Chondrocyte (in vitro differentiated cells): ENCODE measurements at regions not wholly inside any gene's neighbourhood (a gene's known extent, or its start where the extent isn't known, plus 50 kb on each side); places are given as distances from the start of the nearest gene placed in this dataset.

Source experiments
- DNase-seq: peaks from one replicate; pipeline ENCODE4 v3.0.0; 2021; ENCODE audit warnings: mixed read lengths, low spot score
- H3K27ac Mint-ChIP-seq: one replicate; pipeline ENCODE4 v1.8.0; 2021; ENCODE audit warnings: mild to moderate bottlenecking, moderate library complexity, mixed read lengths; ENCODE audit not compliant: unreplicated experiment
- H3K27me3 Mint-ChIP-seq: 2 replicates; pipeline ENCODE4 v1.8.0; 2021; ENCODE audit warnings: low read depth, mixed read lengths
- H3K36me3 Mint-ChIP-seq: 2 replicates; pipeline ENCODE4 v1.8.0; 2021; ENCODE audit warnings: low read depth, mixed read lengths
- H3K4me1 Mint-ChIP-seq: 2 replicates; pipeline ENCODE4 v1.8.0; 2021; ENCODE audit warnings: low read depth, mild to moderate bottlenecking, mixed read lengths
- H3K4me3 Mint-ChIP-seq: one replicate; pipeline ENCODE4 v1.8.0; 2021; ENCODE audit warnings: mild to moderate bottlenecking, moderate library complexity, mixed read lengths; ENCODE audit not compliant: unreplicated experiment
- H3K9me3 Mint-ChIP-seq: 2 replicates; pipeline ENCODE4 v1.8.0; 2021; ENCODE audit warnings: low read depth, mixed read lengths
- CTCF ChIP-seq: fragments of 200-600 bp; sonication (generic); IDR thresholded peaks from 2 replicates; pipeline ENCODE4 v1.5.0; 2021; ENCODE audit warnings: antibody characterized with exemption, mild to moderate bottlenecking, moderate library complexity

- TF ChIP-seq CTCF = peak; percentile 92
- no peak for DNase-seq
- Mint-ChIP-seq H3K36me3 (peaks cover 3% of the 10 kb centered on the region), H3K9me3 (peaks cover 5% of the 10 kb centered on the region), H3K27me3 (no peaks in the 10 kb centered on the region), H3K4me3 (no peak overlapping the region), H3K4me1 (peaks cover 19% of the 10 kb centered on the region), H3K27ac (peak overlapping the region; percentile 81)
These were observed 159.8 kb upstream of the DAAM1 start for GRCh38 chr14:59028476-59029202.

- H3K36me3 Mint-ChIP-seq = peaks cover 1% of the 10 kb centered on the region
- no peak for DNase-seq
- no peaks in the 10 kb centered on the region for H3K27me3 Mint-ChIP-seq
- TF ChIP-seq CTCF = no peak
- H3K9me3 Mint-ChIP-seq = peaks cover 3% of the 10 kb centered on the region
- peaks cover 19% of the 10 kb centered on the region for H3K4me1 Mint-ChIP-seq
- H3K4me3 Mint-ChIP-seq = no peak overlapping the region
- peak overlapping the region; percentile 14 for H3K27ac Mint-ChIP-seq
These were observed 155.6 kb upstream of the DAAM1 start for GRCh38 chr14:59032826-59033225.

- Mint-ChIP-seq H3K4me1 (peaks cover 15% of the 10 kb centered on the region), H3K4me3 (no peak overlapping the region), H3K9me3 (peaks cover 3% of the 10 kb centered on the region), H3K27me3 (no peaks in the 10 kb centered on the region), H3K27ac (no peak overlapping the region), H3K36me3 (peaks cover 1% of the 10 kb centered on the region)
- no peak for DNase-seq
- TF ChIP-seq CTCF = no peak
These were observed 152.3 kb upstream of the DAAM1 start for GRCh38 chr14:59036134-59036533.

- H3K9me3 Mint-ChIP-seq = peaks cover 3% of the 10 kb centered on the region
- no peak overlapping the region for H3K4me3 Mint-ChIP-seq
- peaks cover 1% of the 10 kb centered on the region for H3K36me3 Mint-ChIP-seq
- DNase-seq = no peak
- TF ChIP-seq CTCF = no peak
- H3K27me3 Mint-ChIP-seq = no peaks in the 10 kb centered on the region
- no peak overlapping the region for H3K27ac Mint-ChIP-seq
- H3K4me1 Mint-ChIP-seq = peaks cover 15% of the 10 kb centered on the region
These were observed 151.4 kb upstream of the DAAM1 start for GRCh38 chr14:59037086-59037485.

- peaks cover 1% of the 10 kb centered on the region for H3K36me3 Mint-ChIP-seq
- no peak overlapping the region for H3K27ac Mint-ChIP-seq
- H3K9me3 Mint-ChIP-seq = peaks cover 3% of the 10 kb centered on the region
- no peak for DNase-seq
- no peaks in the 10 kb centered on the region for H3K27me3 Mint-ChIP-seq
- H3K4me3 Mint-ChIP-seq = no peak overlapping the region
- TF ChIP-seq CTCF = no peak
- peaks cover 13% of the 10 kb centered on the region for H3K4me1 Mint-ChIP-seq
These were observed 150.8 kb upstream of the DAAM1 start for GRCh38 chr14:59037620-59038019.
